NCI-H1092 (cell line): ENCODE measurements at regions not wholly inside any gene's neighbourhood (a gene's known extent, or its start where the extent isn't known, plus 50 kb on each side); places are given as distances from the start of the nearest gene placed in this dataset.

ENCODE experiments used
- DNase-seq: peaks from one replicate; lab custom pipeline; 2025; lab: John Stamatoyannopoulos, UW

GRCh38 chr12:58787021-58787760 is 133.1 kb downstream of the LRIG3 start:
- peak; percentile 7 for DNase-seq

GRCh38 chr12:58794859-58795258 is 125.4 kb downstream of the LRIG3 start:
- DNase-seq = no peak

- DNase-seq = no peak
Measured at GRCh38 chr12:58795825-58796224, 124.5 kb downstream of the LRIG3 start.

GRCh38 chr12:58801986-58802385 is 118.3 kb downstream of the LRIG3 start:
- DNase-seq = no peak

GRCh38 chr12:58803908-58804307 is 116.4 kb downstream of the LRIG3 start:
- no peak for DNase-seq

GRCh38 chr12:58804749-58805148 is 115.6 kb downstream of the LRIG3 start:
- no peak for DNase-seq

GRCh38 chr12:58809064-58809607 is 111.2 kb downstream of the LRIG3 start:
- no peak for DNase-seq

- no peak for DNase-seq
Measured at GRCh38 chr12:58811346-58811745, 109.0 kb downstream of the LRIG3 start.

GRCh38 chr12:58812214-58812613 is 108.1 kb downstream of the LRIG3 start:
- no peak for DNase-seq

GRCh38 chr12:58814036-58814435 is 106.3 kb downstream of the LRIG3 start:
- DNase-seq = no peak

GRCh38 chr12:58815235-58815634 is 105.1 kb downstream of the LRIG3 start:
- no peak for DNase-seq

- DNase-seq = no peak
Measured at GRCh38 chr12:58818546-58818945, 101.8 kb downstream of the LRIG3 start.

GRCh38 chr12:58819345-58819744 is 101.0 kb downstream of the LRIG3 start:
- DNase-seq = no peak

- no peak for DNase-seq
Measured at GRCh38 chr12:58819985-58820384, 100.3 kb downstream of the LRIG3 start.
